ENCODE measurements at regions not wholly inside any gene's neighbourhood (a gene's known extent, or its start where the extent isn't known, plus 50 kb on each side); places are given as distances from the start of the nearest gene placed in this dataset.

DNA sequence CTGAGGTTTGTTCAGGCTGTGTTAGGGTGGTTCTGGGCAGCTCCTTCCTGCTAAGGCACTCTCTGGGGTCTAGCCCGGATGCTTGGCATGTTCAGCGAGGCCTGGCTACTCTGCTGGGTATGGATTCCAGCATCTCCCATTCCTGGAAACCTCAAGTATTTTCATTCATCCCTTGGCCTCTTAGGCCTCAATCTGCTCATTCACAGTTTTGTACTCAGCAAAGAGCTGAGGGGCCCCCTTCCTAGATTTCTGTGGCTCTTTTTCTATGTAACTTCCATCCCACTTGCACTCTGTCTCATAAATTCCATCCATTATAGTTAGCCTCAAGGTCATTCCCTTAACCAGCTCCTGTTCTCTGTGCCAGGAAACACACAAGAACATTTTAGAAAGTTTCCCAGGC is 798.8 kb upstream of the HS6ST1 start:
- DNase-seq, result no peak

DNA sequence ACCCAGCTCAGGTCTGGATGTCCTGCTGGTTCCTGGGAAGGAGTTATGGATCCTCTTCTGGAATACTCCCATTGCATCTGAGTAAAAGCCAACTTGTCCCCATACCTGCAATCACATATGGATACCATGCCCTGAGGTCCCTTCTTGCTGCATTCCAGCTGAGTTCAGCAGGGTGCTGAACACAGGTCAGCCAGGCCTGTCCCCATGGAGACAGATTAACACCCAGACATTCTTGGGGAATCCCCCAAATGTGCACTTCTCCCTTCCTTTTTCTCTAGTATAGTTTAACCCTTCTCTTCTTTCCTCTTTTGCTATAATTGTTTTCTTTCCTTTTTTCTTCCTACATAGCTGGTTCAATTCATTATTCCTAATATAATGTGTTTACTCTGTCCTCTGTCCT is 799.6 kb upstream of the HS6ST1 start:
- no peak for DNase-seq

DNA sequence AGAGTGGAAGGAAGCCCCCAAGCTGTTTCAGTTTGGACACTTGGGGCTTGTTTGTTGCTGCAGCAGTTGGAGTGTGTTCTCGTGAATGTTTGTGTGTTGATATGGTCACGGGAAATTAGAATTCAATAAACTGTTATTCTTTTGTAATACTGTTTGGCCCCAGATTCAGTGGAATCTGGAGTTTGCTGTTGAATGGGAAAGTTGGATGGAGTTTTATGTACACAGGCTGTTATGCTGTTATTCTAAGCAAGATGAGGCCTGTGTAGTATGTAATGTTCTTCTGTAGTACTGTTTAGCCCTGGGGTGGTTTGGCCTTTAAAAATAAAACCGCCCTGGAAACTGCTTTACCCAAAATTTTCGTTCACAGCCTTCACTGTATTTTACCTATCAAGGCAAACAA is 810.4 kb upstream of the HS6ST1 start:
- no peak for DNase-seq

DNA sequence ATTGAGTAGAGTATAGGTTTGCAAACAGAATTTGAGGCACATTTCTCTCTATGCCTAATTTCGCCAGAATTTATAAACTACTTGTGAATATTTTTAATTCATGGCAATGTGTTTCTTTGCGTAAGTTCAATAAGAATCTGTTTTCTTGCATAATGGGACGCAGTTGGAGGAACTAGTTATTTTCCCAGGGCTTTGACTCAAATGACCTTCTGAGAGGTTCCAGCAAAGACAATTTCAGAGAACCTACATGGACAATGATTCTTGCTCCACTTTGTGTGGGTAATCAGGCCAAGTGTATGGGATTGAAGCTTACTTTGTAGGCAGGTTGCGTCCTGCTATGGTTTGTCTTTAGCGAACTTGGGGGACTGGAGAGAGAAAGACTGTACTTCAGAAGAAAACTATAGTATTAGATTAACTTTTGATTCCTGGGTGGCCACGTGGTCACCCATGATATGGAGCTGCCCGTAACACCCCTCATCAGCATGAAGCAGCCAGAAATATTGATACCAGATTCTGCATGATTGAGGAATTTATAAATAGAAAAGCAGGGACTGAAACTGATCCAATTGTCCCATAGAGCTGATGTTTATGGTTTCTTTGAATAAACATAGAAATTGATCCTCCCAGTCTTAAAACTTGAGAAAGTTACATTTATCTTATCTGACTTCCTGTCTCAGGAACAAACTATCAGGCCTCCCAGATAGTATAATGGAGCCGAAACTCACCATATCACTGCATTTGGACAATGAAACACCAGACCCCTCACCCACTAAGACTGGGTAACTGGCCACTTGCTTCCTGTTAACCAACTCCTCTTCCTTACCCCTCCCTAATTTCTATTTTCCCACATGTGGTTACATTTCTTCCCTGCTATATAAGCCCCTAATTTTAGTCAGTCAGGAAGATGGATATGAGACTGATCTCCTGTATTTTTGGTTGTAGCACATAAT is 815.3 kb upstream of the HS6ST1 start:
- DNase-seq, result no peak

DNA sequence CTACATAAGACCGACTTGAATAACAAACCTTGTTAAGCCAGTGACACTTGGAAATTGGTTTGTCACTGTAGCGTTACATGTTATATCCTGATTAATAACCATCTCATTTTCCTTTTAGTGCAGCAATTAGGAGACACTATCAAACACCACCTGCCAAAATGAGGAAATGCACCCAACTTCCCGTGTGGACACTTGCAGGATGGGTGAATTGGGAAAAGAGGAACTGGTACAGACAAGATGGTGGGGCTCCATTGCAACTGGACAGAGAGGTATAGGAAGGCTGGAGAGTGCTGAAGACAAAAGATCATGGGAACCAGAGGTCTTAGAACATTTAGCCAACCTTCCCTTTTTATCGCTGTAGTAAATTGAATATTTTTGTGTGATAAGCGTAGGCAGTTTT is 816.3 kb upstream of the HS6ST1 start:
- no peak for DNase-seq

DNA sequence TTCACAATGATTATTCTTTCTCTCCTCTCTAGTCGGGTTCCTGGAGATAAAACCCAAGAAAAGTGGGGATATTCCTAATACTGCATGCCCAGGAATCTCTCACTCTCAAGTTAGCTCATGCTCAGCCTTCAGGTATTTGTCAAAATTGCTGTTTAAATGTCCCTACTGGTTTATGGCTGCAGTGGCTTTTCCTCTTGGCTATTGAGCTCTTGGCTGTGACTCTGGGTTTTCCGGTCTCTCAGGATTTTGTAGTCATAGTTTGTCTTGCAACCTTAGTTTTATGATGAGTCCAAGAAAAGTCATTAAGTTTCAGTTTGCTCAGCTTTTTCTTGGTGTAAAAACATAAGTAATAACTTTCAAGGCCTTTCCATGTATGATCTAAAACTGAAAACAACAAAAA is 820.7 kb upstream of the HS6ST1 start:
- no peak for DNase-seq

DNA sequence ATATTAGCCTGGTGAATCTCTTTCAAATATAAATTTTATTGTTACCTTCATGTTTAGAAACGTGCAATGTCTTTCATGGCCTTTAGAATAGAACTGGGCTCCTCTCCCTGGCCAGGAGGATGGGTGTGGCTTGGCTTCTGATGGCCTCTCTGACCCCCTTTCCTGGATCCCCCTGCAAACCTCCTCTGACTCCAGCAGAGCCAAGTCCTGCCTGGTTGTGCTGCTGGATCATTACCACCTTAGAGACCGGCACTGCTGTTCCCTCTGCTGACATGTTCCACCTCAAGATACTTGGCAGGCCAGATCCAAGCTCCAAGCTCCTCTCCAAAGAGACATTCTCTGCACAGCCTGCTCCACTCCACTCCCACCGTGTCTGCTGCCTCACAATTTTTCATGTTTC is 823.8 kb upstream of the HS6ST1 start:
- DNase-seq, result no peak

DNA sequence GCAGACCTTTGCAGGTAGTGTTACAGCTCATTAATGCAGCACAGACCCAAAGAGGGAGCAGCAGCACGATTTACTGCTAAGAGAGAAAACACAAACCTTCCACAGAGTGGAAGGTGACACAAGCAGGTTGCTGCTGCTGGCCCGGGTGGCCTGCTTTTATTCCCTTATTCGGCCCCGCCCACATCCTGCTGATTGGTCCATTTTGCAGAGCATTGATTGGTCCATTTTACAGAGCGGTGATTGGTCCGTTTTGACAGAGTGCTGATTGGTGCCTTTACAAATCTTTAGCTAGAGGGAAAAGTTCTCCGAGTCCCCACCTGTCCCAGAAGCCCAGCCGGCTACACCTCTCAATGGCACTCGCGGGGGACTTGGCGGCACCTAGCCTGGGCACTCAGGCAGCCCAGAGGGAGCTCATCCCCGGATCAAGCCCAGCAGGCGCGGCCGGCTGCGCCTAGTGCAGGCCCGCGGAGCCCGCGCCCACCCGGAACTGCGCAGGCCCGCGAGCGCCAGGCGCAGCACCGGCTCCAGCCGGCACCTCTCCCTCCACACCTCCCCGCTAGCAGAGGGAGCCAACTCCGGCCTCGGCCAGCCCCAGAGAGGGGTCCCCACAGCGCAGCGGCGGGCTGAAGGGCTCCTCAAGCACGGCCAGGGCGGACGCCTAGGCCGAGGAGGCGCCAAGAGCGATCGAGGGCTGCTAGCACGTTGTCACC is 825.6 kb upstream of the HS6ST1 start:
- no peak for DNase-seq

DNA sequence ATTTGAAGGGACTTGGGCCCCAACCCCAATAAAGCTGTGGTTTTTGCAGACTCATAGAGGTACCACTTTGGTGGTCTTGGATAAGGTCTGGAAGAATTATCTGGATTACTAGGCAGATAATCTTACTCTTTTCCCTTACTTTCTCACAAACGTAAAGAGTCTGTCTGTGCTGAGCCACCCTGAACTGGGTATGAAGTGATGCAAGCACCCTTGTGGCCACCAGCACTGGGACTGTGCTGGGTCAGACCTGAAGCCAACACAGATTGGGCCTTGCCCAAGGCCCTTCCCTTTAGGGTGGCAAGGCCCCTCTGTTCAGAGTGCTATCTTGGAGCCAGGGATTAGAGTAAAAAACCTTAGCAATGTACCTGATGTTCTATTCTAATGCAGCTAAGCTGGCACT is 827.0 kb upstream of the RAB6C start:
- DNase-seq, result no peak

DNA sequence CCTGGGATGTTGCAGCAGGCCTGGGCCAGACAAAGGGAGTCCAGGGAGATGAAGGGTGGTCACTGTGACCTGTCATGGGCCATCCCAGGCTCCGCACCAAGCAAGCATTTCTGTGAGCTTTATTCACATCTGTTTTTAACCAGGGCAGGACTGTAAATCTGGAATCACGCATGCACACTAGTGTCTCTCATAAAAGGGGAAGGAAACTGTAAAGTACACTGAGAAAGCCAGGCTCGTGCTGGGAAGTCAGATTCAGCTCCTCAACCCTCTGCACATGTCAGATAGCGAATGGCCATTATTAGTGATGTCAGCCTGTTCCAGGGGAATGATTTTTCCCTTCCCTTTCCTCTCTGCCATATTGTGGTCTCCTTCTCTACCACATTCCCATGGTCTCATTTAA is 818.6 kb upstream of the RAB6C start:
- no peak for DNase-seq

DNA sequence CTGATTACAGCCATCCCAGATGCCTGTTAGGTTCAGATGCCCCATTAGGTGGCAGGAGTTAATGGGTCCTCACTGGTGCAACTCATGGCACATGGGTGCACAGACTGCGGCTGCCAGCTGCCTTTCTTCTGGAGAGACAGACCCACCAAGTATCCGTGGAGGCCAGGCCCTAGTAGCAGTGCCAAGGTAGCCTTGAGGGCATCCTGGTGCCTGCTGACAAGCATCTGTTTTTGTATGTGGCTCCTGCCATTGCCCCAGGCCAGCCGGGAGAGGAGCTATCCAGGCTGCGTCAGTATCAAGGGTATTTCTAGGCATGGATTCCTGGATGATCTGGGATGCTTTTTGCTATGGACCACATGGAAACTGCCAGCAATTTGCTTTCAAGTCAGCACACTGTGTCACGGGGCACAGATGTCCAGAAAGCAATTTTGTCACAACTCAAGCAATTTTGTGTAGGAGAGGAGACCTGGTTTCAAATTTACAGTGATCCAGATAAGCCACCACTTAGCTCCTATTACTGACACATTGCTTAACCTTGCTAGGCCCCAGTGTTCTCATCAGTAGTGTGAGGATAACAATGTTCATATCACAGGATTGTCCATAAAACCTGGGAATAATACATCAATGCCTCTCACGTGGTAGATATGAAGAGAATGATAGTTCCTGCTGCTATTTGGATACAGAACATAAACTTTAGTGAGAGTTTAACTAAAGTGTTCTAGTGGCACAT is 815.1 kb upstream of the RAB6C start:
- DNase-seq, result no peak

DNA sequence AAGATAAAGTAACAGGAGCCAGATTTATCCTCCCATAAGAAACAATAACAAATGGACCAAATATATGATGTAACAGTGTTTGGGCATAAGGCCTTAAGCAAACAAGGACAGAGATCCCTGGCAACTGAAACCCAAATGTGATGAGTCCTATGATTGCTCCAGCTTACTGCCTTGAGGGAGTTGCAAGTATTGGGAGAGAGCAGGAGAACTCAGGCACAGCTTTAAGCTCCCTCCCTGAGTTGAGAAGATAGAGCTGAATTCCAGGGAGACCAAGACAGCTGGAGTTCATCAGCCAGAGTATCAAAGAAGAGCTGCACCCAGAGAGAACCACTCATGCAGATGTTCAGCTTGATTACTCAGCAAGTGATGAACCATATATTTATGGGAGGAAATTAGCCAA is 814.5 kb upstream of the RAB6C start:
- no peak for DNase-seq

DNA sequence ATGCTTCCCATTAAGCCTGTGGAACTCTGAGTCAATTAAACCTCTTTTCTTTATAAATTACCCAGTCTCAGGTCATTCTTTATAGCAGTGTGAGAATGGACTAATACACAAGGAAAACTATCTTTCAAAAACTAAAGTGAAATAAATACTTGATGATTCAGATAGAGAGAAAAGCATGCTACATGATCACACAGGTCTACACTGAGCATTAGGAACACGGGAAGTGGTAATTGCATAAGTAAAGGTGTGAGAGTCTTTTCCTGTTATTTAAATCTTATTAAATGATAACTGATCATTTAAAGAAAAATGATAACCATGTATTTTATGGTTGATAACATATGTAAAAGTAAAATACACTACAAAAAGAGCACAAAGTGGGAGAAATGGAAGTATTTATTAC is 812.0 kb upstream of the RAB6C start:
- no peak for DNase-seq

DNA sequence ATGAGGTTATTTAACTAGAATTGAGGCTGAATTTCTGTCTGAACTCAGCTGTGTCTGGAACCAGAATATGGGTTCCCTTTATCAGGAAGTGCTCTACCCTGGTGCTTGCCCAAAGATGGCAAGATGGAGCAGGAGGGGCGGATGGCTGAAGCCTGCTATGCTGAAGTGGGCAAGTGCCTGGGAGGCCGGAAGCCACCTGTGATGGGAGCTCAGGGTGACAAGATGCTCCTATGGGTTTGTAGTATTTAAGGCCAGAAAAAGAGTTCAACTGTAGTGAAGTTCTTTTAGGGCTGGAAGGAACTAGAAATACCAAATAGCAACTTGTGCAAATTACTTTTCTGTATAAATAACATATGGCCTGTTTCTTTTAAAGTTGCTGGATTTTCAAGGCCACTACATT is 808.9 kb upstream of the RAB6C start:
- DNase-seq, result no peak

DNA sequence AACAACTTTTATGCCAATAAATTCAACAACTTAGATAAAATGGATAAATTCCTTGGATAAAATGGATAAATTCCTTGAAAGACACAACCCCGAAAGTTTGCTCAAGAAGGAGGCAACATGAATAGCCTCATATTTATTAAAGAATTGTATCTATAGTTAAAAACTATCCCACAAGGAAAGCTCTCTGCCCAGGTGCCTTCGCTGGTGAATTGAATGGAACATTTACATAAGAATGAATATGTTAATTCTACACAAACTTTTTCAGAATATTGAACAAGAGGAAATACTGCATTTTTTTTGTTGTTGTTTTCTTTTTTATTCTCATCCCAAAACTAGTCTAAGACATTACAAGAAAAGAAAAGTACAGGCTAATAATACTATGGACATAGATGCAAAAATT is 805.3 kb upstream of the RAB6C start:
- no peak for DNase-seq

DNA sequence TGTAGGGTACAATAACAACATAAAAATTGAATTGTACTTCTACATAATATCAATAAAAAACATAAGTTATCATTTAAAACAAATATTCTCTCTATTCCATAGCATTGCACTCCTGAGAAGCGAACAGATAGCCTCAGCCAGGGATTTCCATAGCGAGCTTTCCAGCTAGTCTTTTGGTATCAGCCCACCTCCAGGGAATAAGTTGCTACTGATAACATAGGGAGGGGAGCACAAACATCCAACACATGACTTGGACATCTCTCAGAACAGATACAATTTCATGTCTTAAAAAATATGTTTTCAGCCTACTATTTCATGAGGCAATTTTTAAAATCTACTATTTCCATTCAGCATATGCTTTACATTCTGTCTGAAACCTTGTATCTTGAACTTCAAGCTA is 804.4 kb upstream of the RAB6C start:
- DNase-seq, result no peak

DNA sequence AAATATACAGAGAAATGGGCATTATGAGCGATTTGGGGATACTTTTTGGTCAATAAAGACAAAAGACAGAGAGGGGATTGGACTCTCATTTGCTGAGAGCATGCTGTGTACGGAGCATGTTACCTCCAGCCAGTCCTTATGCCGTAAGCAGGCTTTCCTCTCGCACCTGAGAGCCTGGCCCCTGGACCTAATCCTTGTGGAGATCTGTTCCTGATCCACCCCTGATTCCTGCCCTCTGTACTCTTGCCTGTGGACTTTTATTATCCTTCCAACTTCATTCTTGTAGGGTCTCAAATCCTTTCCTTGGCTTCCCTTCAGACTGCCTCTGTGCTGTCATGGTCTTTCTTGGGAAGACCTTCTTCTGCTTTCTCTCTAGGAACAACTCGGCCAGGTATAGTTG is 803.1 kb upstream of the RAB6C start:
- DNase-seq, result no peak

DNA sequence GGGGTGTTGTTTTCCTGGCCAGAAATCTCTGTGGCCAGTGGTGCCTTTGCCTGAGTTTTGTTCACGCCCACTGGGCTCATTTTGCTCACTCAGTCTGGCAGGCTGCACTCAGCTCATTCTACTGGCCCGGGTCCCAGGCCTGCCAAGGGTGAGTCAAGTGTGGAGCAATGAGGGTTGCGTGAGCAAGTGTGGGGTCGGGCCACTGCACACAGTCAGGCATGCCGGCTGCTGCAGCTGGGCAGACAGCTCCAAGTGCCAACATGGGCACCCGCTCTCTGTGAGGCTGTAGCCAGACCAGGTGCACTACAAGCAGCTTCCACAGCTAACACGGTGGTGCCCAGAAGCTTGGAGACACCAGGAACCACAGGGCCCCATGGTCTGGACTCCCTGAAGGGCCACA is 801.1 kb upstream of the RAB6C start:
- no peak for DNase-seq

DNA sequence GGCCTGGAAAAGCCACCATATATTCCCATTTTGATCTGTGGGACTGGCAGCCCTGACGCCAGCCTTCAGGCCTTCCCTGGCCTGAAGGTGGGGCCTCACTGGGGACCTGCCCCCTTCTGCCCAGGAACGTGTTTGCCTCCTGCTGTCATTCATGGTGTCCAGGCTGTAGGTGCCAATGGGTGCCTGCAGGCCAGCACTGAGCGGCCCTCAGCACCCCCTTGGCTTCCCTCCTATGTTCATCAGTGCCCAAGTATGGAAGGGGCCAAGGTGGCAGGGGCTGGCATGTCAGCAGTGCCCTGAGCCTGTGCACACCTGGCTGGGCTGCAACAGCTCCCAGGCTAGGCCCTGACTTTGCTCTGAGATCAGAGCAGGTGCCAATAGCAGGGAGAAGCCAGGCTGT is 800.3 kb upstream of the RAB6C start:
- no peak for DNase-seq

DNA sequence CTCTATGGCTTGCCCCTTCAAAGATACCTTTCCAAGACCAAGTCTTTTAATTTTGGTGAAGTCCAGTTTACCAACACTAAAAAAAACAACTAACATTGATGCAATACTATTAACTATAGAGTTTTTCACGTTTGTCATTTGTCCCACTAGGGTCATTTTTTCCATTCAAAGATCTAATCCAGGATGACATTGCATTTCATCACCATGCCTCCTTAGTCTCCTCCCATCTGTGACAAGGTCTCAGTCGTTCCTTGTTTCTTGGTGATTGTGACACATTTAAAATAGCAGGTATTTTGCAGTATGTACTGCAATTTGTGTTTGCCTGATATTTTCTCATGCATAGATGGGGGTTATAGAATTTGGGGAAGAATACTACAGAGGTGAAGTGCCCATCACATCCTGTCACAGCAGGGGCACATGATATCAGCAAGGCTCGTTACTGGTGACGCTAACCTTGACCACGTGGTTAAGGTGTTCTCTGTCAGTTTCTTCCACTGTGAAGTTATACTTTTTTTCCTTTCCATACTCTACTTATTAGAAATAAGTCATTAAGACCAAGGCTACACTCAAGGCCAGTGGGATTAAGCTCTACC is 799.2 kb upstream of the RAB6C start:
- no peak for DNase-seq

DNA sequence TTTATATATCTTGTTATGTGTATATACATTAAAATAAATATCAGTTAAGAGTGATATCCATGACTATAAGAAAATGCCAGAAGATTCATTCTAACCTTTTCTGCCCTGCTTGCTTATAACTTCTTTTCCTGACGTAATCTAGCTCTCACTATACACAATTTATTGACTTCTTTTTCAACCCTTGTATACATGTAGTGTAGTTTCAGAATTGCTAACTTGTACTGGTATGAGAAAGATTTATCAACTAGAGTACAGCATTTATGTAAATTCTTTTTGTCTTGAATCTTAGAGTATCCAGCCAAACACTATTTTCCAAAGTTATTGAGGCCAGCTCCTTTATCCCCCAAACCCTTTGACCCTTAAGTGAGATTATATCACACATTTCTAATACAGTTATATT is 798.0 kb upstream of the RAB6C start:
- no peak for DNase-seq

DNA sequence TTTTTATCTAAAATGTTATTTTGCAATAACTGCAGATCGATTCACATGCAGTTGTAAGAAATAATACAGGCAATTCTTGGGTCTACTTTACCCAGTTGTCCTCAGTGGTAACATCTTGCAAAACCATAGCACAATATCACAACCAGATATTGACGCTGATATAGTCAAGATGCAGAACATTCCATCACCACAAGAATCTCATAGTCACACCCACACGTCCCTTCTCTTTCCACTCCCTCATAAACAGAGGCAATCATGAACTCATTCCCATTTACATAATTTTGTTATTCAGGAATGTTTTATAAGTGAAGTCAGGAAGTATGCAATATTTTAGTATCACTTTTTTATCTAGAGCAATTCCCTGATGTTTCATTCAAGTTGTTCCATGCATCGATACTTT is 797.5 kb upstream of the RAB6C start:
- DNase-seq, result no peak

DNA sequence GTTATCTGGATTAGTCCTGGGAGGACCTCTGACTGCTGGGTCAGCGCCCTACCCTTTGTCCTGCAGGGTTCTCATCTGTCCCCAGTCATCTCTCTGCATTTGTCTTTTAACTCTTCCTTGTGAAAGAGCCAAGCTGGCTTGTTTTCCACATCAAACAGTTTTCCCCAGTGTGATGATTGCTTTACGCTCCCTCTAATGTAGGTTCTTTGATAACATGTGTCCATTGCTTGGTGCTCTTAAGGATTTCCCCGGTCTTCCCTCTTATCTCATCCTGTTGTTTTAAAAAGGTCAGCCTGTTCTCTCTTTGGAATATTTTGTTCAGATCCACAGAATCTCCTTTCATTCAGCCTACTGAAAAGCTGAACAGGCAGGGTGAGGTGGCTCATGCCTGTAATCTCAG is 792.1 kb upstream of the RAB6C start:
- no peak for DNase-seq

Measured in cerebellar nuclear complex (tissue), 1 donor.